H1 (cell line): ENCODE measurements at regions not wholly inside any gene's neighbourhood (a gene's known extent, or its start where the extent isn't known, plus 50 kb on each side); places are given as distances from the start of the nearest gene placed in this dataset.

Experiments used
- EP300 ChIP-seq, 2 experiments: IDR thresholded peaks; 1 replicate in 1 of 2; 2 replicates in 1 of 2; pipeline ENCODE4 v1.6.1; 2011 to 2012; ENCODE audit warnings: low read depth in 2 of 2, low read length in 2 of 2, mild to moderate bottlenecking in 2 of 2, borderline replicate concordance in 1 of 2, inconsistent platforms in 1 of 2, moderate library complexity in 1 of 2
- GABPA ChIP-seq: IDR thresholded peaks from 2 replicates; pipeline ENCODE4 v1.6.1; 2011; ENCODE audit warnings: mild to moderate bottlenecking, low read length, moderate library complexity, borderline replicate concordance; ENCODE audit not compliant: insufficient read depth
- POLR2A ChIP-seq, 2 experiments: IDR thresholded peaks; 1 replicate in 1 of 2; 2 replicates in 1 of 2; pipeline ENCODE4 v1.6.1; 2011; ENCODE audit warnings: low read depth in 2 of 2, low read length in 2 of 2, mild to moderate bottlenecking in 2 of 2; ENCODE audit errors: control extremely low read depth in 1 of 2
- RAD21 ChIP-seq, 2 experiments: IDR thresholded peaks in 1 of 2; conservative IDR thresholded peaks in 1 of 2; 2 replicates each; pipeline ENCODE4 v1.6.1; 2011; ENCODE audit warnings: low read depth in 2 of 2, low read length in 2 of 2, improper control_type of control experiment in 1 of 2, inconsistent platforms in 1 of 2, mild to moderate bottlenecking in 1 of 2, moderate library complexity in 1 of 2
- TAF1 ChIP-seq: IDR thresholded peaks from 2 replicates; pipeline ENCODE4 v1.6.1; 2011; ENCODE audit warnings: mild to moderate bottlenecking, low read depth, low read length
- TF ChIP-seq, protein P1 (sequence below), 3 experiments: IDR thresholded peaks; 1 replicate in 2 of 3; 2 replicates in 1 of 3; pipeline versions ENCODE4 v1.5.1 to v1.6.1; 2011; ENCODE audit warnings: low read length in 3 of 3, mild to moderate bottlenecking in 3 of 3, inconsistent platforms in 2 of 3, low read depth in 1 of 3, moderate library complexity in 1 of 3; ENCODE audit not compliant: insufficient read depth in 1 of 3; ENCODE audit errors: control extremely low read depth in 1 of 3

DNA sequence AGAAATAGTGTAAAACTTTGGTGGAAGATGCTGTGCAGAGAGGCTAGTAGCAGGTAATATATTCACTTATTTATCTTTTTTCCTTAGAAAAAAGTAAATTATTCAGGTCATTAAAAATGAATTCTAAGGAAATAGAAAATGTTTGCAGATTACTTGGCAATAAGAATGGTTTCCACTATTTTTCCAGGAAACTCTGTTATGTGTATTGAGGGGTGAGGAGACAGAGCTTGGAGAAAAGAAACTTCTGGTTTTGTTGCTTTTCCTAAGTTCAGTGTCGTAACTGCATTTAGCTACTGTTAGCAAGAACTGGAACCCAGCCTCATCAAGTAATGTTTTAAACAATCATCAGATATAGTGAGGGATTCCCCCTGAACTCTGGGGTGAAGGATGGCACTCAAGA is 79.2 kb upstream of the SMLR1 start:
- no peak for TF ChIP-seq EP300 (IDR thresholded peaks at IDR 0.05; ENCODE audit: borderline replicate concordance in 1 of 2, low read depth in 2 of 2, low read length in 2 of 2)
- TF ChIP-seq RAD21 (IDR thresholded peaks at IDR 0.05 in 1 of 2, conservative IDR thresholded peaks at IDR 0.05 in 1 of 2; ENCODE audit: low read depth in 2 of 2, low read length in 2 of 2) = no peak
- TF ChIP-seq, protein P1, sequence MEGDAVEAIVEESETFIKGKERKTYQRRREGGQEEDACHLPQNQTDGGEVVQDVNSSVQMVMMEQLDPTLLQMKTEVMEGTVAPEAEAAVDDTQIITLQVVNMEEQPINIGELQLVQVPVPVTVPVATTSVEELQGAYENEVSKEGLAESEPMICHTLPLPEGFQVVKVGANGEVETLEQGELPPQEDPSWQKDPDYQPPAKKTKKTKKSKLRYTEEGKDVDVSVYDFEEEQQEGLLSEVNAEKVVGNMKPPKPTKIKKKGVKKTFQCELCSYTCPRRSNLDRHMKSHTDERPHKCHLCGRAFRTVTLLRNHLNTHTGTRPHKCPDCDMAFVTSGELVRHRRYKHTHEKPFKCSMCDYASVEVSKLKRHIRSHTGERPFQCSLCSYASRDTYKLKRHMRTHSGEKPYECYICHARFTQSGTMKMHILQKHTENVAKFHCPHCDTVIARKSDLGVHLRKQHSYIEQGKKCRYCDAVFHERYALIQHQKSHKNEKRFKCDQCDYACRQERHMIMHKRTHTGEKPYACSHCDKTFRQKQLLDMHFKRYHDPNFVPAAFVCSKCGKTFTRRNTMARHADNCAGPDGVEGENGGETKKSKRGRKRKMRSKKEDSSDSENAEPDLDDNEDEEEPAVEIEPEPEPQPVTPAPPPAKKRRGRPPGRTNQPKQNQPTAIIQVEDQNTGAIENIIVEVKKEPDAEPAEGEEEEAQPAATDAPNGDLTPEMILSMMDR (IDR thresholded peaks at IDR 0.05; ENCODE audit: control extremely low read depth in 1 of 3, insufficient read depth in 1 of 3, low read depth in 1 of 3, low read length in 3 of 3) = no peak
- no peak for TF ChIP-seq TAF1
- TF ChIP-seq POLR2A (IDR thresholded peaks at IDR 0.05; ENCODE audit: control extremely low read depth in 1 of 2, low read depth in 2 of 2, low read length in 2 of 2) = no peak
- TF ChIP-seq GABPA = no peak
